ENCODE measurements at regions not wholly inside any gene's neighbourhood (a gene's known extent, or its start where the extent isn't known, plus 50 kb on each side); places are given as distances from the start of the nearest gene placed in this dataset.

DNA sequence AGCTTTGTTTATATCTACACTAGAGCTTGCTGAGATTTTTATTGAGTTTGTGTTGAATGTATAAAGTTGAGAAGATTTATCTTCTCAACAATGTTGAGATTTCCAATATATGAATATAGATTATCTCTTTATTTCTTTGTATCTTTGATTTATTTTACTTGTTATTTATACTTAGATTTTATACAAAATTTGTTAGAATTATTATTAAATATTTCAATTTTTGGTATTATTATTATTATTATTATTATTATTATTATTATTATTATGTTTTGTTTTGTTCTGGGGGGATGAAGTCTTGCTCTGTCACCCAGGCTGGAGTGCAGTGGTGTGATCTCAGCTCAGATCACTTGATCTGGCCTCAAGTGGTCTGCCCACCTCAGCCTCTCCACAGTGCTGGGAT, 322.5 kb downstream of the PPARGC1A start:
- H3K79me2 ChIP-seq (ENCODE audit: control insufficient read depth, insufficient read depth, low read length): no peaks in the 10 kb centered on the region
- TF ChIP-seq, protein P1, sequence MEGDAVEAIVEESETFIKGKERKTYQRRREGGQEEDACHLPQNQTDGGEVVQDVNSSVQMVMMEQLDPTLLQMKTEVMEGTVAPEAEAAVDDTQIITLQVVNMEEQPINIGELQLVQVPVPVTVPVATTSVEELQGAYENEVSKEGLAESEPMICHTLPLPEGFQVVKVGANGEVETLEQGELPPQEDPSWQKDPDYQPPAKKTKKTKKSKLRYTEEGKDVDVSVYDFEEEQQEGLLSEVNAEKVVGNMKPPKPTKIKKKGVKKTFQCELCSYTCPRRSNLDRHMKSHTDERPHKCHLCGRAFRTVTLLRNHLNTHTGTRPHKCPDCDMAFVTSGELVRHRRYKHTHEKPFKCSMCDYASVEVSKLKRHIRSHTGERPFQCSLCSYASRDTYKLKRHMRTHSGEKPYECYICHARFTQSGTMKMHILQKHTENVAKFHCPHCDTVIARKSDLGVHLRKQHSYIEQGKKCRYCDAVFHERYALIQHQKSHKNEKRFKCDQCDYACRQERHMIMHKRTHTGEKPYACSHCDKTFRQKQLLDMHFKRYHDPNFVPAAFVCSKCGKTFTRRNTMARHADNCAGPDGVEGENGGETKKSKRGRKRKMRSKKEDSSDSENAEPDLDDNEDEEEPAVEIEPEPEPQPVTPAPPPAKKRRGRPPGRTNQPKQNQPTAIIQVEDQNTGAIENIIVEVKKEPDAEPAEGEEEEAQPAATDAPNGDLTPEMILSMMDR (conservative IDR thresholded peaks at IDR 0.05 in 1 of 2, IDR thresholded peaks at IDR 0.05 in 1 of 2; ENCODE audit: low read depth in 1 of 2, low read length in 2 of 2): no peak
- no peak for TF ChIP-seq EZH2 (IDR thresholded peaks at IDR 0.05; ENCODE audit: low read length, missing control alignments)
- DNase-seq (ENCODE audit: low read depth in 2 of 2): no peak
- no peaks in the 10 kb centered on the region for H3K4me1 ChIP-seq (ENCODE audit: control insufficient read depth, extremely low read depth, insufficient read depth, low read length)
- no peak overlapping the region for H3K9ac ChIP-seq (ENCODE audit: insufficient read depth, low read length)
- H3K27ac ChIP-seq (ENCODE audit: insufficient read depth, low read length): no peak overlapping the region
- H4K20me1 ChIP-seq (ENCODE audit: control insufficient read depth, extremely low read depth, insufficient read depth, low read length): no peaks in the 10 kb centered on the region
- no peak overlapping the region for H3K4me2 ChIP-seq (ENCODE audit: extremely low read depth, insufficient read depth, low read length)
- H3K9me3 ChIP-seq (ENCODE audit: control insufficient read depth, insufficient read depth, low read depth, low read length): no peaks in the 10 kb centered on the region
- no peaks in the 10 kb centered on the region for H3K36me3 ChIP-seq (ENCODE audit: control insufficient read depth, insufficient read depth, low read length)
- H3K27me3 ChIP-seq (ENCODE audit: control insufficient read depth, insufficient read depth, low read length): no peaks in the 10 kb centered on the region
- no peak overlapping the region for H3K4me3 ChIP-seq (replicated peaks in 1 of 4; ENCODE audit: control extremely low read depth in 1 of 4, insufficient read depth in 1 of 4, low read depth in 3 of 4, low read length in 4 of 4)
- H2AFZ ChIP-seq (ENCODE audit: low read length): no peak overlapping the region

DNA sequence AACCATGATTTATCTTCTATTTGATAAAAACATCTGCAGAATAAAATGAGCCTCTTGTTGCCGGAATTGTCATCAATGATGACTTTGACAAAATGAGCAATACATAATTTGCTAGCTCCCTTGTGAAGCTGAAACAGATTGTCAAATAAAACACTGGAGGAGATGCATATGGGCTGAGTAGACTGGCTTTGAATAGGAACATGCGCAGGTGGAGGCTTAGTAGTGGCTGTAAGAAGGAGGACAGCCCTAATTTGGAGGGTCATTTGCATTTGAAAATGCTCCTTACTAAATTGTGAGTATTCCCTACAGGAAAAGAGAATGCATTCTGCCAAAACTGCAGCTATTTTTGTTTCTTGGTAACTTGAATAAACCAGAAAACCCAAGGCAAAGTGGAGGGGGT, 329.1 kb downstream of the PPARGC1A start:
- no peaks in the 10 kb centered on the region for H3K79me2 ChIP-seq (ENCODE audit: control insufficient read depth, insufficient read depth, low read length)
- no peak overlapping the region for H3K27ac ChIP-seq (ENCODE audit: insufficient read depth, low read length)
- no peaks in the 10 kb centered on the region for H3K4me1 ChIP-seq (ENCODE audit: control insufficient read depth, extremely low read depth, insufficient read depth, low read length)
- H3K9ac ChIP-seq (ENCODE audit: insufficient read depth, low read length): no peak overlapping the region
- no peaks in the 10 kb centered on the region for H3K9me3 ChIP-seq (ENCODE audit: control insufficient read depth, insufficient read depth, low read depth, low read length)
- H2AFZ ChIP-seq (ENCODE audit: low read length): no peak overlapping the region
- H3K27me3 ChIP-seq (ENCODE audit: control insufficient read depth, insufficient read depth, low read length): no peaks in the 10 kb centered on the region
- H3K4me3 ChIP-seq (replicated peaks in 1 of 4; ENCODE audit: control extremely low read depth in 1 of 4, insufficient read depth in 1 of 4, low read depth in 3 of 4, low read length in 4 of 4): no peak overlapping the region
- TF ChIP-seq, protein P1 (conservative IDR thresholded peaks at IDR 0.05 in 1 of 2, IDR thresholded peaks at IDR 0.05 in 1 of 2; ENCODE audit: low read depth in 1 of 2, low read length in 2 of 2): no peak
- no peak for TF ChIP-seq EZH2 (IDR thresholded peaks at IDR 0.05; ENCODE audit: low read length, missing control alignments)
- no peak overlapping the region for H3K4me2 ChIP-seq (ENCODE audit: extremely low read depth, insufficient read depth, low read length)
- H4K20me1 ChIP-seq (ENCODE audit: control insufficient read depth, extremely low read depth, insufficient read depth, low read length): no peaks in the 10 kb centered on the region
- no peak for DNase-seq (ENCODE audit: low read depth in 2 of 2)
- no peaks in the 10 kb centered on the region for H3K36me3 ChIP-seq (ENCODE audit: control insufficient read depth, insufficient read depth, low read length)

DNA sequence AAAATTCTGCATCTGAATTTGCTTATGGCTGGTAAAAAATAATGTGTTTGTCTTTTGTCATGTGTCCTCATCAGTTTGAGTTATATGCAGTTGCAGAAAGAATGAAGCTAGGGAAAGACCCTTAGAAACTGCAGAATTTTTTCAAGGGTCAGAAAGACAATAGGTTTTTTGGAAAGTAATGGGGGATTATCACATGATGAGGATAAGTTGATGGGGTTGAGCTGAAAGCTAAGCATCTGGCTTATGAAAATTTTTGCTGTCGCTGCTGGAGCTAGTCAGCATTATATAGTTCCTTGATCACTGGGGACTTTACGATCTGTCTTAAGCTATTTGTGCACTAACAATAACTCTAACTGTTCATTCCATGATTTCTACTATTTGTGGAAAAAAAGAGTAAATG, 331.7 kb downstream of the PPARGC1A start:
- Histone ChIP-seq H3K9ac (ENCODE audit: insufficient read depth, low read length) (no peak overlapping the region), H3K36me3 (ENCODE audit: control insufficient read depth, insufficient read depth, low read length) (no peaks in the 10 kb centered on the region), H2AFZ (ENCODE audit: low read length) (no peak overlapping the region), H3K27me3 (ENCODE audit: control insufficient read depth, insufficient read depth, low read length) (no peaks in the 10 kb centered on the region), H3K27ac (ENCODE audit: insufficient read depth, low read length) (no peak overlapping the region), H3K4me1 (ENCODE audit: control insufficient read depth, extremely low read depth, insufficient read depth, low read length) (no peaks in the 10 kb centered on the region), H4K20me1 (ENCODE audit: control insufficient read depth, extremely low read depth, insufficient read depth, low read length) (no peaks in the 10 kb centered on the region), H3K9me3 (ENCODE audit: control insufficient read depth, insufficient read depth, low read depth, low read length) (no peaks in the 10 kb centered on the region), H3K4me2 (ENCODE audit: extremely low read depth, insufficient read depth, low read length) (no peak overlapping the region), H3K79me2 (ENCODE audit: control insufficient read depth, insufficient read depth, low read length) (no peaks in the 10 kb centered on the region), H3K4me3 (replicated peaks in 1 of 4; ENCODE audit: control extremely low read depth in 1 of 4, insufficient read depth in 1 of 4, low read depth in 3 of 4, low read length in 4 of 4) (no peak overlapping the region)
- TF ChIP-seq EZH2 (IDR thresholded peaks at IDR 0.05; ENCODE audit: low read length, missing control alignments): no peak
- TF ChIP-seq, protein P1 (conservative IDR thresholded peaks at IDR 0.05 in 1 of 2, IDR thresholded peaks at IDR 0.05 in 1 of 2; ENCODE audit: low read depth in 1 of 2, low read length in 2 of 2): no peak
- no peak for DNase-seq (ENCODE audit: low read depth in 2 of 2)

Measured in fibroblast of lung (primary cell).